RKO (cell line): ENCODE measurements at regions not wholly inside any gene's neighbourhood (a gene's known extent, or its start where the extent isn't known, plus 50 kb on each side); places are given as distances from the start of the nearest gene placed in this dataset.
"Not testable (repeated sequence)": the region's sequence is repeated elsewhere in the genome, so short reads cannot be mapped to it uniquely, and the experiment has no call there.

Source experiments
- DNase-seq: peaks from one replicate; pipeline ENCODE4 v3.0.0-alpha.2; 2016; ENCODE audit warnings: low spot score

- DNase-seq: no peak
Measured at GRCh38 chr4:160100316-160100715, 997.4 kb downstream of the RAPGEF2 start.

GRCh38 chr4:160110891-160111290, 1008.0 kb downstream of the RAPGEF2 start:
- DNase-seq: no peak

GRCh38 chr4:160117686-160118085, 1014.8 kb downstream of the RAPGEF2 start:
- no peak for DNase-seq

GRCh38 chr4:160125576-160126287, 1022.9 kb downstream of the RAPGEF2 start:
- DNase-seq: not testable (repeated sequence)

GRCh38 chr4:160127211-160127610, 1024.3 kb downstream of the RAPGEF2 start:
- DNase-seq: no peak

- DNase-seq: peak; percentile 9
Measured at GRCh38 chr4:160129439-160129838, 1026.6 kb downstream of the RAPGEF2 start.

GRCh38 chr4:160136021-160136420, 1033.1 kb downstream of the RAPGEF2 start:
- no peak for DNase-seq

- DNase-seq: no peak
Measured at GRCh38 chr4:160141206-160141605, 1038.3 kb downstream of the RAPGEF2 start.

- DNase-seq: no peak
Measured at GRCh38 chr4:160142579-160142978, 1039.7 kb downstream of the RAPGEF2 start.

GRCh38 chr4:160143574-160143973, 1040.7 kb downstream of the RAPGEF2 start:
- DNase-seq: no peak

- no peak for DNase-seq
Measured at GRCh38 chr4:160159457-160159856, 1056.6 kb downstream of the RAPGEF2 start.

GRCh38 chr4:160161026-160161425, 1058.1 kb downstream of the RAPGEF2 start:
- no peak for DNase-seq

GRCh38 chr4:160175064-160175643, 1072.3 kb downstream of the RAPGEF2 start:
- no peak for DNase-seq

GRCh38 chr4:160180211-160180610, 1077.3 kb downstream of the RAPGEF2 start:
- peak; percentile 4 for DNase-seq

- DNase-seq: no peak
Measured at GRCh38 chr4:160182727-160183126, 1079.8 kb downstream of the RAPGEF2 start.

- no peak for DNase-seq
Measured at GRCh38 chr4:160184884-160185283, 1082.0 kb downstream of the RAPGEF2 start.

- DNase-seq: no peak
Measured at GRCh38 chr4:160193787-160194186, 1090.9 kb downstream of the RAPGEF2 start.

GRCh38 chr4:160194716-160195115, 1091.8 kb downstream of the RAPGEF2 start:
- DNase-seq: no peak

GRCh38 chr4:160202802-160203201, 1099.9 kb downstream of the RAPGEF2 start:
- peak; percentile 79 for DNase-seq

GRCh38 chr4:160212078-160212477, 1109.2 kb downstream of the RAPGEF2 start:
- no peak for DNase-seq

GRCh38 chr4:160213366-160213765, 1110.5 kb downstream of the RAPGEF2 start:
- DNase-seq: no peak

GRCh38 chr4:160217352-160217751, 1114.5 kb downstream of the RAPGEF2 start:
- DNase-seq: no peak

- no peak for DNase-seq
Measured at GRCh38 chr4:160224049-160224448, 1121.2 kb downstream of the RAPGEF2 start.

- no peak for DNase-seq
Measured at GRCh38 chr4:160233141-160233540, 1130.3 kb downstream of the RAPGEF2 start.
